ENCODE measurements at regions not wholly inside any gene's neighbourhood (a gene's known extent, or its start where the extent isn't known, plus 50 kb on each side); places are given as distances from the start of the nearest gene placed in this dataset.

- ATAC-seq (no peak), DNase-seq (ENCODE audit: low read depth, low spot score) (no peak)
- BruUV-seq (replicated peaks): no TSS peak
- no peak overlapping the region for H3K9ac ChIP-seq (ENCODE audit: low read length)
- TF ChIP-seq ZBTB33 (IDR thresholded peaks at IDR 0.05; ENCODE audit: extremely low read depth, insufficient replicate concordance, low read length) (no peak), MAX (IDR thresholded peaks at IDR 0.05) (no peak), EZH2phosphoT487 (IDR thresholded peaks at IDR 0.05; ENCODE audit: borderline replicate concordance) (no peak), CEBPB (IDR thresholded peaks at IDR 0.05; ENCODE audit: low read depth) (no peak), SIN3A (IDR thresholded peaks at IDR 0.05; ENCODE audit: low read depth) (no peak), ZNF274 (IDR thresholded peaks at IDR 0.05; ENCODE audit: low read depth, low read length) (no peak), EZH2 (IDR thresholded peaks at IDR 0.05) (no peak), ZFX (IDR thresholded peaks at IDR 0.05) (no peak), JUND (IDR thresholded peaks at IDR 0.05) (no peak), POLR2A (IDR thresholded peaks at IDR 0.05; ENCODE audit: borderline replicate concordance, extremely low read depth, insufficient read depth, insufficient read length) (no peak), FOSL1 (IDR thresholded peaks at IDR 0.05; ENCODE audit: low read depth) (no peak), EGR1 (IDR thresholded peaks at IDR 0.05; ENCODE audit: low read depth) (no peak), TCF7L2 (IDR thresholded peaks at IDR 0.05; ENCODE audit: borderline replicate concordance, extremely low read depth, insufficient read depth, insufficient read length) (no peak), REST (IDR thresholded peaks at IDR 0.05; ENCODE audit: low read depth) (no peak), RAD21 (IDR thresholded peaks at IDR 0.05; ENCODE audit: low read depth) (no peak), CTCF (IDR thresholded peaks at IDR 0.05 in 2 of 3, conservative IDR thresholded peaks at IDR 0.05 in 1 of 3; ENCODE audit: borderline replicate concordance in 1 of 3, insufficient read depth in 1 of 3, low read depth in 2 of 3, low read length in 2 of 3) (no peak)
- peaks cover 0 to 21% of the 10 kb centered on the region in 2 experiments; a peak in 2 of 4 replicates for H3K9me3 ChIP-seq (ENCODE audit: control insufficient read depth in 1 of 2, insufficient read depth in 1 of 2, low read depth in 1 of 2, low read length in 2 of 2)
- H2AFZ ChIP-seq (ENCODE audit: low read depth, low read length, poor library complexity, severe bottlenecking): no peak overlapping the region
- no peaks in the 10 kb centered on the region for H3K27me3 ChIP-seq (ENCODE audit: insufficient read depth, low read length)
- H3K9me2 ChIP-seq (ENCODE audit: insufficient read depth): no peaks in the 10 kb centered on the region
- H3K4me3 ChIP-seq (replicated peaks in 1 of 2; ENCODE audit: low read depth in 1 of 2, low read length in 2 of 2): no peak overlapping the region
- intact Hi-C loops (cut with micrococcal nuclease): no loop called here
- no peak overlapping the region for H3K27ac ChIP-seq (ENCODE audit: low read depth, low read length)
- ChIA-PET POLR2A (no interaction called here), CTCF (no interaction called here), RAD21 (ENCODE audit: low non-redundant PET in 1 of 2, low total read pairs in 2 of 2, uncharacterized antibody in 2 of 2, unreplicated experiment in 2 of 2) (no interaction called here)
- H3K36me3 ChIP-seq (ENCODE audit: control insufficient read depth in 1 of 2, insufficient read depth in 2 of 2, low read length in 2 of 2): no peaks in the 10 kb centered on the region
- no peak overlapping the region for H3K4me2 ChIP-seq (ENCODE audit: low read length)
- no peaks in the 10 kb centered on the region for H3K4me1 ChIP-seq (ENCODE audit: control insufficient read depth in 1 of 2, insufficient read depth in 2 of 2, low read length in 2 of 2)
- H3K79me2 ChIP-seq (ENCODE audit: insufficient read depth, low read length): no peaks in the 10 kb centered on the region
- H4K20me1 ChIP-seq (ENCODE audit: insufficient read depth): no peaks in the 10 kb centered on the region
Measured at GRCh38 chr16:52383640-52384292, 163.2 kb downstream of the TOX3 start.
